GM13977 (cell line): ENCODE measurements at regions not wholly inside any gene's neighbourhood (a gene's known extent, or its start where the extent isn't known, plus 50 kb on each side); places are given as distances from the start of the nearest gene placed in this dataset.

ENCODE experiments used
- DNase-seq: peaks from one replicate; pipeline ENCODE4 v3.0.0; 2012; ENCODE audit warnings: low spot score
- CTCF ChIP-seq: IDR thresholded peaks from 2 replicates; pipeline ENCODE4 v1.5.1; 2012; ENCODE audit warnings: mild to moderate bottlenecking, control low read depth; ENCODE audit not compliant: insufficient read depth; ENCODE audit errors: extremely low read depth, missing control alignments
- in situ Hi-C: fragments of 300-500 bp; cut with MboI; formaldehyde crosslinking; loops from one replicate; pipeline ENCODE4 v1.12.0; 2022; ENCODE audit warnings: low sequenced_read_pairs, low pct_unique_long_range_greater_than_20kb, mixed read lengths, inconsistent platforms; ENCODE audit not compliant: unreplicated experiment

DNA sequence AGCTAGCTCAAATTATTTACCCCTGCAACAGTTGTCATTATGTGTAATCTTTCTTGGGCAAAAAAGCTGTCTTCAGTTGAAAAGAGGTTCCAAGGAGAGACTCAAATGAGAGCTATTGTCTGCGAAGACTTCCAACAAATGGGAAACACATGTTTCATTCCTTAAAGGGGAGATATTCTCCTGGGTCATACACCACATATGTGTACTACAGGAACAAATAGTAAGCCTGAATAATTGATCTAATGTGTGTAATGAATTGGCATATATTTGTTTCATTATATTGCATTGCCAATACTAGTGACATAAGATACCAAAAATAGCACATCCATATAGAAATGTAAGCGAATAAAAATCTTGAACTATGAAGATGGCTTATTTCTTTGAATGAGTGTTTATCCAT, 950.9 kb upstream of the NDST4 start:
- TF ChIP-seq CTCF, result no peak
- in situ Hi-C loops, result no loop called here
- no peak for DNase-seq

DNA sequence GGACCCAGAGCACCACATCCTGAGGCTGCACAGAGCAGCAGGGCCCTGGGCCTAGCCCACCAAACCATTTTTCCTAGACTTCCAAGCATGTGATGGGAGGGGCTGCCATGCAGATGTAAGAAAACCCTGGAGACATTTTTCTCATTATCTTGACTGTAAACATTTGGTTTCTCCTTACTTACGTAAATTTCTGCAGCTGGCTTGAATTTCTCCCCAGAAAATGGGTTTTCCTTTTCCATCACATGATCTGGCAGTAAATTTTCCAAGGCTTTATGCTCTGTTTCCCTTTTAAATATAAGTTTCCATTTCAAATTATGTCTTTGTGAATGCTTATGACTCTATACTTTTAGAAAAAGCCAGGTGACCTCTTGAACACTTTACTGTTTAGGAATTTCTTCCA, 945.9 kb upstream of the NDST4 start:
- TF ChIP-seq CTCF, result no peak
- in situ Hi-C loops, result no loop called here

GRCh38 chr4:116058129-116058528, 944.7 kb upstream of the NDST4 start:
- in situ Hi-C loops, result no loop called here
- DNase-seq, result no peak
- no peak for TF ChIP-seq CTCF

More for the DNA sequence above, 945.9 kb upstream of the NDST4 start:
- DNase-seq, result no peak

- in situ Hi-C loops, result no loop called here
- DNase-seq, result peak; percentile 5
- no peak for TF ChIP-seq CTCF
Measured at GRCh38 chr4:116055857-116056827, 942.7 kb upstream of the NDST4 start.

GRCh38 chr4:116027311-116027710, 913.9 kb upstream of the NDST4 start:
- no peak for DNase-seq
- in situ Hi-C loops, result no loop called here
- TF ChIP-seq CTCF, result no peak

GRCh38 chr4:116024954-116025708, 911.7 kb upstream of the NDST4 start:
- DNase-seq, result no peak
- in situ Hi-C loops, result no loop called here
- TF ChIP-seq CTCF, result no peak
